Mucosa of rectum (tissue), 2 donors: ENCODE measurements at regions not wholly inside any gene's neighbourhood (a gene's known extent, or its start where the extent isn't known, plus 50 kb on each side); places are given as distances from the start of the nearest gene placed in this dataset.

Experiments used
- H3K27ac ChIP-seq, 2 donors: one replicate each; pipeline ENCODE4 v1.7.0; 2013; ENCODE audit warnings: inconsistent platforms in 2 of 2, low read depth in 2 of 2, low read length in 2 of 2
- H3K27me3 ChIP-seq, 2 donors: one replicate each; pipeline ENCODE4 v1.7.0; 2013; ENCODE audit warnings: low read length in 2 of 2; ENCODE audit not compliant: control insufficient read depth in 2 of 2, insufficient read depth in 2 of 2
- H3K36me3 ChIP-seq, 2 donors: one replicate each; pipeline ENCODE4 v1.7.0; 2013; ENCODE audit warnings: low read length in 2 of 2; ENCODE audit not compliant: control insufficient read depth in 2 of 2, insufficient read depth in 2 of 2
- H3K4me1 ChIP-seq, 2 donors: one replicate each; pipeline ENCODE4 v1.7.0; 2013; ENCODE audit warnings: low read length in 2 of 2, mild to moderate bottlenecking in 1 of 2; ENCODE audit not compliant: control insufficient read depth in 2 of 2, insufficient read depth in 2 of 2
- H3K4me3 ChIP-seq, 2 donors: one replicate each; pipeline ENCODE4 v1.7.0; 2013; ENCODE audit warnings: low read length in 2 of 2
- H3K9ac ChIP-seq, 2 donors: one replicate each; pipeline ENCODE4 v1.7.0; 2013; ENCODE audit warnings: low read length in 2 of 2, low read depth in 1 of 2, mild to moderate bottlenecking in 1 of 2
- H3K9me3 ChIP-seq, 2 donors: one replicate each; pipeline ENCODE4 v1.7.0; 2013; ENCODE audit warnings: low read length in 2 of 2; ENCODE audit not compliant: control insufficient read depth in 2 of 2
- donor health status: healthy.
- donor health status: Normal muscosa, but diverticular disease.

DNA sequence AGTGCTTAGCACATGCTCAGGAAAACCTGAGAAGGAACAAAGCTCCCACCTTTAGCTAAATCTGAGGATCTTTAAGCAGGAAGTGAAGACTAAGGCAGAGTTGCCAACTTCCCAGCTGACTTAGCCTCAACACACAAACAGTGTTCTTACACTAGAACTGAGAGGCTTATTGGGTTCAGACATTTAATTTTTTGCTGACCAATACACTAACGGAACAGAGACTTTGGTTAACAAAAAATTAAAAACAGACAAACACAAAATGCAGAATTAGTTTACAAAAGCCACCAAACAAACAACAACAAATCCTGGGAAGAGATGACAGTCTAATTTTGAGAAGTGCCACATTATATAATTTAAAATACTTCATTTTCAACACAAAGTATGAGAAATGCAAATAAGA is 1123.7 kb upstream of the ATXN7L3B start:
- no peak overlapping the region for H3K4me3 ChIP-seq
- H3K27me3 ChIP-seq = no peaks in the 10 kb centered on the region
- H3K4me1 ChIP-seq = no peaks in the 10 kb centered on the region
- no peak overlapping the region for H3K27ac ChIP-seq
- no peaks in the 10 kb centered on the region for H3K36me3 ChIP-seq
- H3K9ac ChIP-seq = no peak overlapping the region
- peaks cover 0 to 3% of the 10 kb centered on the region in 2 donors for H3K9me3 ChIP-seq

DNA sequence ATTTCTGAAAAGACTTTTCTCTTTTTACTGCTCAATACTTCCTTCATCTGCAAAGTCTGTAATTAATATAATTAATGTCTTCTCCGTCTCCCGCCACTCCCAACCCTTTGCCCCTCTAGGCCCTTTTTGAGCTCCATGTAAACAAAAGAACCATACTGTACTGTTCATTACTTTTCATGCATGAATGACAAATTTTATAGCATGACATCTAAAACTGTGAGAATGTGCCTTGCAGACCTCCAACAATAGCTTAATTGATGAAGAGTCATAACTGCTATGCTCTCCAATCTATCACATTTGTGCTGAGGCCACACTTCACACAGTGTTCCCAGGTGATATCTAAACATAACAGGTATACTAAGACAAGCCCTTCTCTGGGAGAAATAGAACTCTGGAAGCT is 1122.7 kb upstream of the ATXN7L3B start:
- Histone ChIP-seq H3K4me3 (no peak overlapping the region), H3K9ac (no peak overlapping the region), H3K27me3 (no peaks in the 10 kb centered on the region), H3K4me1 (no peaks in the 10 kb centered on the region), H3K27ac (no peak overlapping the region), H3K9me3 (peaks cover 0 to 3% of the 10 kb centered on the region in 2 donors), H3K36me3 (no peaks in the 10 kb centered on the region)

GRCh38 chr12:73418541-73418940 is 1119.1 kb upstream of the ATXN7L3B start:
- no peak overlapping the region for H3K4me3 ChIP-seq
- no peaks in the 10 kb centered on the region for H3K4me1 ChIP-seq
- peaks cover 0 to 3% of the 10 kb centered on the region in 2 donors for H3K9me3 ChIP-seq
- H3K27ac ChIP-seq = no peak overlapping the region
- no peaks in the 10 kb centered on the region for H3K27me3 ChIP-seq
- no peak overlapping the region for H3K9ac ChIP-seq
- H3K36me3 ChIP-seq = no peaks in the 10 kb centered on the region

DNA sequence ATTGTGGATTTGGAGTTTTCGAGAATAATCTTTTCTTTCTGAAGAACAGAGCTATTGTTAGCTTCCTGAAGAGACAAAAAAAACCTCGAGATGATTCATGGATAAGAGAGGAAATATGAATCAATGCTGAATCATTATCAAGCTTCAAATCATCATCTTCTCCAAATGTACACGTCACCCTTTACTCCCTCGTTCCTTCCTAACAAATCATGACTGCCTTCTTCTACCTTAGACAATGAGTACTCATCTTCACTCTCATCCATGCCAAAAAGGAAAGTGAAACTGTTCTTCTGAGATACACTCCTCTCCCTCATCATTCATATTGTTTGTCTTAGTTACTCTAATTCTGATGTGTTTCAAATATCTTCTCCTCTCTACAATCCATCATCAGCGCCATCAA is 1115.8 kb upstream of the ATXN7L3B start:
- H3K9ac ChIP-seq = no peak overlapping the region
- no peak overlapping the region for H3K4me3 ChIP-seq
- H3K9me3 ChIP-seq = peaks cover 0 to 2% of the 10 kb centered on the region in 2 donors
- H3K27me3 ChIP-seq = no peaks in the 10 kb centered on the region
- no peaks in the 10 kb centered on the region for H3K4me1 ChIP-seq
- no peak overlapping the region for H3K27ac ChIP-seq
- no peaks in the 10 kb centered on the region for H3K36me3 ChIP-seq

GRCh38 chr12:73424484-73424883 is 1113.2 kb upstream of the ATXN7L3B start:
- H3K9ac ChIP-seq = no peak overlapping the region
- no peak overlapping the region for H3K4me3 ChIP-seq
- no peaks in the 10 kb centered on the region for H3K27me3 ChIP-seq
- no peaks in the 10 kb centered on the region for H3K36me3 ChIP-seq
- H3K27ac ChIP-seq = no peak overlapping the region
- no peaks in the 10 kb centered on the region for H3K4me1 ChIP-seq
- peaks cover 0 to 2% of the 10 kb centered on the region in 2 donors for H3K9me3 ChIP-seq

GRCh38 chr12:73445658-73446324 is 1091.8 kb upstream of the ATXN7L3B start:
- H3K9me3 ChIP-seq = no peaks in the 10 kb centered on the region
- no peak overlapping the region for H3K9ac ChIP-seq
- no peaks in the 10 kb centered on the region for H3K4me1 ChIP-seq
- no peaks in the 10 kb centered on the region for H3K36me3 ChIP-seq
- no peak overlapping the region for H3K27ac ChIP-seq
- no peak overlapping the region for H3K4me3 ChIP-seq
- no peaks in the 10 kb centered on the region for H3K27me3 ChIP-seq

DNA sequence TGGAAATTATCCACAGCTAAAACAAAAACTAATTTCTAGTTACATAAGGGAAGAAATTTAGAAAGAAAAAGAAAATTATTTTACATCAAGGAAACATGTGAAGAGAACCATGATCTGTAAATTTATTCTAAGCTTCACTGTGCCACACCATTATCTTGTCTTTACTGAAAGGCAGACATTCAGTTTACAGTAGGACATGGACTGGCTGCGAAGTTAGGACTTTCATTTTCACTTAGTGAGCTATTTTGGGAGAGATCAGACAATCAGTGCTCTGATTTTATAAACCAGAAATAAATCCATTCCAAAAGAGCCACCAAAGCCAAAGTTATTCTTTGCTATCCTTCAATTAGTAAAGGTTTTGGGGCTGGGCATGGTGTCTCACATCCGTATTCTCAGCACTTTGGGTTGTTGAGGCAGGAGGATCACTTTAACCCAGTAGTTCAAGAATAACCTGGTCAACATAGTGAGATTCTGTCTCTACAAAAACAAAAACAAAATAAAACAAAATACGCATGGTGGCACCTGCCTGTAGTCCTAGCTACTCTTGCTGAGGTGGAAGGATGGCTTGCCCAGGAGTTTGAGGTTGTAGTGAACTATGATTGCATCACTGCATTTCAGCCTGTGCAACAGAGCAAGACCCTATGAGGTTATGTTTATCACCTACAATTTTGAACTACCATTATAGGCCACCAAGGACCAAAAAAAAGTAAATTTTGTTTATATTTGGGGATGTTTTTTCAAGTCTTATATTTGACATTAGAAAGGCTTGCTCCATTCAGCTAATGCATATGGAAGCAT is 1084.8 kb upstream of the ATXN7L3B start:
- Histone ChIP-seq H3K9me3 (no peaks in the 10 kb centered on the region), H3K9ac (no peak overlapping the region), H3K4me3 (no peak overlapping the region), H3K36me3 (no peaks in the 10 kb centered on the region), H3K4me1 (no peaks in the 10 kb centered on the region), H3K27me3 (no peaks in the 10 kb centered on the region), H3K27ac (no peak overlapping the region)

GRCh38 chr12:73460212-73460611 is 1077.4 kb upstream of the ATXN7L3B start:
- Histone ChIP-seq H3K36me3 (no peaks in the 10 kb centered on the region), H3K9me3 (no peaks in the 10 kb centered on the region), H3K9ac (no peak overlapping the region), H3K27me3 (no peaks in the 10 kb centered on the region), H3K4me3 (no peak overlapping the region), H3K27ac (no peak overlapping the region), H3K4me1 (no peaks in the 10 kb centered on the region)

GRCh38 chr12:73465106-73465505 is 1072.5 kb upstream of the ATXN7L3B start:
- no peaks in the 10 kb centered on the region for H3K4me1 ChIP-seq
- no peak overlapping the region for H3K27ac ChIP-seq
- H3K4me3 ChIP-seq = no peak overlapping the region
- no peaks in the 10 kb centered on the region for H3K27me3 ChIP-seq
- H3K36me3 ChIP-seq = no peaks in the 10 kb centered on the region
- H3K9ac ChIP-seq = no peak overlapping the region
- H3K9me3 ChIP-seq = no peaks in the 10 kb centered on the region

- Histone ChIP-seq H3K4me3 (no peak overlapping the region), H3K4me1 (no peaks in the 10 kb centered on the region), H3K27ac (no peak overlapping the region), H3K36me3 (no peaks in the 10 kb centered on the region), H3K9me3 (no peaks in the 10 kb centered on the region), H3K9ac (no peak overlapping the region), H3K27me3 (no peaks in the 10 kb centered on the region)
Measured at GRCh38 chr12:73486256-73486655, 1051.4 kb upstream of the ATXN7L3B start.
